Endothelial cell of umbilical vein (primary cell): ENCODE measurements at regions not wholly inside any gene's neighbourhood (a gene's known extent, or its start where the extent isn't known, plus 50 kb on each side); places are given as distances from the start of the nearest gene placed in this dataset.

Experiments
- BruUV-seq: library from RNA; stranded (reverse); fragments of 400-500 nt; replicated peaks from 2 replicates; lab custom pipeline; 2021; lab: Mats Ljungman, UMichigan
- CTCF ChIA-PET: fragments of 300-600, 350-600 bp; sonication (Branson Sonifier 250); formaldehyde crosslinking; loops from one replicate; lab custom pipeline; 2021; ENCODE audit warnings: antibody characterized with exemption, inconsistent platforms; lab: Charles Lee
- POLR2A ChIA-PET: fragments of 300-600, 350-600 bp; sonication (Branson Sonifier 250); formaldehyde crosslinking; loops from one replicate; lab custom pipeline; 2021; ENCODE audit warnings: antibody characterized with exemption, inconsistent platforms; lab: Charles Lee
- DNase-seq: peaks from one replicate; pipeline ENCODE4 v3.0.0-alpha.2; 2011; ENCODE audit warnings: low read depth, low spot score
- FAIRE-seq: peaks from 2 replicates; lab custom pipeline; 2011; peaks lifted over from hg19 to GRCh38; lab: Jason Lieb, UNC
- H2AFZ ChIP-seq: 2 replicates; pipeline ENCODE4 v1.6.0; 2012; ENCODE audit warnings: low read depth, low read length, control low read depth, inconsistent platforms
- H3K27ac ChIP-seq: 2 replicates; pipeline ENCODE4 v1.5.1; 2011; ENCODE audit warnings: low read depth, mild to moderate bottlenecking, control low read depth, low read length, moderate library complexity; ENCODE audit not compliant: insufficient read depth
- H3K27me3 ChIP-seq, 2 experiments: 2 replicates each; pipeline versions ENCODE4 v1.6.0 to v1.6.1; 2011; ENCODE audit warnings: low read length in 2 of 2, mixed read lengths in 1 of 2; ENCODE audit not compliant: control insufficient read depth in 2 of 2, insufficient read depth in 2 of 2
- H3K36me3 ChIP-seq, 2 experiments: 2 replicates in 1 of 2; 3 replicates in 1 of 2; pipeline ENCODE4 v1.5.1; 2011; ENCODE audit warnings: low read length in 2 of 2, mild to moderate bottlenecking in 1 of 2, moderate library complexity in 1 of 2; ENCODE audit not compliant: control insufficient read depth in 2 of 2, insufficient read depth in 2 of 2; ENCODE audit errors: extremely low read depth in 1 of 2
- H3K4me1 ChIP-seq: 3 replicates; pipeline ENCODE4 v1.5.1; 2011; ENCODE audit warnings: mild to moderate bottlenecking, low read length; ENCODE audit not compliant: control insufficient read depth, insufficient read depth; ENCODE audit errors: extremely low read depth
- H3K4me2 ChIP-seq: 2 replicates; pipeline ENCODE4 v1.6.1; 2011; ENCODE audit warnings: low read length, control low read depth, mixed read lengths; ENCODE audit not compliant: insufficient read depth
- H3K4me3 ChIP-seq, 3 experiments: fragments of 200-600 bp in 1 of 3; sonication (generic), shearing (Covaris generic) in 1 of 3; replicated peaks in 1 of 3; 2 replicates each; pipeline ENCODE4 v1.5.1; 2011 to 2016; ENCODE audit warnings: control low read depth in 3 of 3, low read length in 3 of 3, mild to moderate bottlenecking in 2 of 3, inconsistent platforms in 1 of 3, low read depth in 1 of 3, moderate library complexity in 1 of 3; ENCODE audit not compliant: insufficient read depth in 1 of 3
- H3K79me2 ChIP-seq: 2 replicates; pipeline ENCODE4 v1.6.0; 2012; ENCODE audit warnings: low read length, inconsistent platforms; ENCODE audit not compliant: control insufficient read depth, insufficient read depth
- H3K9ac ChIP-seq: replicated peaks from 2 replicates; pipeline ENCODE3; 2011; ENCODE audit warnings: low read length, control low read depth; ENCODE audit not compliant: insufficient read depth; ENCODE audit errors: extremely low read depth
- H3K9me1 ChIP-seq: replicated peaks from 3 replicates; pipeline ENCODE4 v1.6.0; 2011; ENCODE audit warnings: mild to moderate bottlenecking, low read length; ENCODE audit not compliant: control insufficient read depth, insufficient read depth; ENCODE audit errors: extremely low read depth
- H3K9me3 ChIP-seq: replicated peaks from 2 replicates; pipeline ENCODE4 v1.5.1; 2012; ENCODE audit warnings: low read length, inconsistent platforms; ENCODE audit not compliant: control insufficient read depth, insufficient read depth
- H4K20me1 ChIP-seq: replicated peaks from 2 replicates; pipeline ENCODE3; 2011; ENCODE audit warnings: mild to moderate bottlenecking, low read length; ENCODE audit not compliant: control insufficient read depth, insufficient read depth; ENCODE audit errors: extremely low read depth
- EZH2 ChIP-seq: IDR thresholded peaks from 2 replicates; pipeline ENCODE4 v1.6.1; 2012; ENCODE audit warnings: borderline replicate concordance, low read depth, mild to moderate bottlenecking, moderate library complexity, low read length, inconsistent platforms; ENCODE audit not compliant: severe bottlenecking
- FOS ChIP-seq: IDR thresholded peaks from 2 replicates; pipeline ENCODE4 v1.6.1; 2011; ENCODE audit warnings: mild to moderate bottlenecking, low read length, moderate library complexity, borderline replicate concordance; ENCODE audit not compliant: insufficient read depth
- GATA2 ChIP-seq: IDR thresholded peaks from 2 replicates; pipeline ENCODE4 v1.7.0; 2011; ENCODE audit warnings: low read depth, mild to moderate bottlenecking, moderate library complexity, mixed read lengths, low read length; ENCODE audit not compliant: insufficient read length, insufficient read depth
- JUN ChIP-seq: IDR thresholded peaks from 2 replicates; pipeline ENCODE4 v1.6.1; 2011; ENCODE audit warnings: borderline replicate concordance, low read depth; ENCODE audit not compliant: insufficient read length, insufficient read depth
- MAX ChIP-seq: IDR thresholded peaks from 2 replicates; pipeline ENCODE4 v1.6.1; 2011; ENCODE audit not compliant: insufficient read depth, insufficient read length
- MYC ChIP-seq: IDR thresholded peaks from one replicate; pipeline ENCODE4 v1.6.1; 2011; ENCODE audit warnings: mild to moderate bottlenecking, low read depth, low read length
- POLR2A ChIP-seq: IDR thresholded peaks from 2 replicates; pipeline ENCODE4 v1.6.1; 2012; ENCODE audit warnings: low read depth, mild to moderate bottlenecking, control low read depth, low read length
- POLR2AphosphoS5 ChIP-seq: IDR thresholded peaks from 2 replicates; pipeline ENCODE4 v1.6.1; 2012; ENCODE audit warnings: low read depth, mild to moderate bottlenecking, control low read depth, low read length, moderate library complexity; ENCODE audit not compliant: insufficient read depth
- dilution Hi-C: fragments of 300-500 bp; cut with MboI; formaldehyde crosslinking; loops from one replicate; pipeline ENCODE4 v1.15.0; 2019; ENCODE audit warnings: low sequenced_read_pairs; ENCODE audit not compliant: extremely low pct_ligation_motif_present
- intact Hi-C: fragments of 100-400 bp; cut with micrococcal nuclease; formaldehyde crosslinking; loops from one replicate; pipeline ENCODE4 v1.10.0; 2022
- TF ChIP-seq, protein P1 (sequence below), 2 donors: IDR thresholded peaks; 1 replicate in 1 of 2; 2 replicates in 1 of 2; pipeline ENCODE4 v1.5.1; 2011; ENCODE audit warnings: low read length in 2 of 2, mild to moderate bottlenecking in 2 of 2, moderate library complexity in 2 of 2, control low read depth in 1 of 2, inconsistent platforms in 1 of 2, low read depth in 1 of 2; ENCODE audit not compliant: insufficient read depth in 1 of 2; ENCODE audit errors: extremely low read depth in 1 of 2

- Histone ChIP-seq H3K79me2 (no peaks in the 10 kb centered on the region), H3K9me1 (no peaks in the 10 kb centered on the region), H3K9ac (no peak overlapping the region), H3K4me3 (no peak overlapping the region), H3K27ac (no peak overlapping the region), H3K4me1 (no peaks in the 10 kb centered on the region), H3K9me3 (no peaks in the 10 kb centered on the region), H3K36me3 (no peaks in the 10 kb centered on the region), H3K27me3 (peaks cover 0 to 2% of the 10 kb centered on the region in 2 experiments), H2AFZ (no peak overlapping the region), H3K4me2 (no peak overlapping the region), H4K20me1 (no peaks in the 10 kb centered on the region)
- dilution Hi-C loops (no loop called here), intact Hi-C loops (no loop called here)
- ChIA-PET POLR2A (no interaction called here), CTCF (no interaction called here)
- no peak for TF ChIP-seq POLR2A
- BruUV-seq = no TSS peak
- DNase-seq (no peak), FAIRE-seq (no peak)
Measured at GRCh38 chr6:145086197-145086596, 649.1 kb downstream of the EPM2A start.

DNA sequence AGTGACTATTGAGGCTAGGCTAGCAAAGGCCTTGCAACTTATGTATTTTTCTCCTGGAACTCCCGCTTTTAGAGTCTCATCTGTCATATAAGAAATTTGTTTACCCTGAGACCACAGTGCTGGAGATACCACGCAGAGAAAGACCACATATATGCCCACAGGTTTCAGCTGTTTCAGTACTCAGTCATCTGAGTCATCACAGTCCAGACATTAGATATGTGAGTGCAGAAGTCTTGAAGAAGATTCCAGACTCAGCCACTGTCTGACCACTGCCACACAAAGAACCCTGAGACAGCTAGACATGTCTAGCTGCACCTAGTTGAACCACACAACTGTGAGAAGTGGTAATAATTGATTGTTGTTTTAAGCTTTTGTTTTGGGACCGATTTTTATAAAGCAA is 648.3 kb downstream of the EPM2A start:
- no peak overlapping the region for H3K4me2 ChIP-seq
- FAIRE-seq = no peak
- H4K20me1 ChIP-seq = no peaks in the 10 kb centered on the region
- H3K4me3 ChIP-seq = no peak overlapping the region
- H3K27me3 ChIP-seq = peaks cover 0 to 2% of the 10 kb centered on the region in 2 experiments
- no peak overlapping the region for H3K9ac ChIP-seq
- H3K9me1 ChIP-seq = no peaks in the 10 kb centered on the region
- BruUV-seq = no TSS peak
- no peaks in the 10 kb centered on the region for H3K4me1 ChIP-seq
- TF ChIP-seq, protein P1, sequence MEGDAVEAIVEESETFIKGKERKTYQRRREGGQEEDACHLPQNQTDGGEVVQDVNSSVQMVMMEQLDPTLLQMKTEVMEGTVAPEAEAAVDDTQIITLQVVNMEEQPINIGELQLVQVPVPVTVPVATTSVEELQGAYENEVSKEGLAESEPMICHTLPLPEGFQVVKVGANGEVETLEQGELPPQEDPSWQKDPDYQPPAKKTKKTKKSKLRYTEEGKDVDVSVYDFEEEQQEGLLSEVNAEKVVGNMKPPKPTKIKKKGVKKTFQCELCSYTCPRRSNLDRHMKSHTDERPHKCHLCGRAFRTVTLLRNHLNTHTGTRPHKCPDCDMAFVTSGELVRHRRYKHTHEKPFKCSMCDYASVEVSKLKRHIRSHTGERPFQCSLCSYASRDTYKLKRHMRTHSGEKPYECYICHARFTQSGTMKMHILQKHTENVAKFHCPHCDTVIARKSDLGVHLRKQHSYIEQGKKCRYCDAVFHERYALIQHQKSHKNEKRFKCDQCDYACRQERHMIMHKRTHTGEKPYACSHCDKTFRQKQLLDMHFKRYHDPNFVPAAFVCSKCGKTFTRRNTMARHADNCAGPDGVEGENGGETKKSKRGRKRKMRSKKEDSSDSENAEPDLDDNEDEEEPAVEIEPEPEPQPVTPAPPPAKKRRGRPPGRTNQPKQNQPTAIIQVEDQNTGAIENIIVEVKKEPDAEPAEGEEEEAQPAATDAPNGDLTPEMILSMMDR (IDR thresholded peaks at IDR 0.05; ENCODE audit: extremely low read depth in 1 of 2, insufficient read depth in 1 of 2, low read depth in 1 of 2, low read length in 2 of 2) = no peak
- TF ChIP-seq EZH2 (no peak), POLR2A (no peak), MAX (no peak), GATA2 (no peak), FOS (no peak), POLR2AphosphoS5 (no peak), JUN (no peak), MYC (no peak)
- intact Hi-C loops = no loop called here
- POLR2A ChIA-PET = no interaction called here
- dilution Hi-C loops = no loop called here
- CTCF ChIA-PET = interaction anchor here (1.3 to 1.7 kb wide), 3 partner anchors 9 to 117 kb away, joined by 3 to 7 read pairs (median 3); no protein-coding TSS in a partner anchor
- no peaks in the 10 kb centered on the region for H3K79me2 ChIP-seq
- H3K9me3 ChIP-seq = no peaks in the 10 kb centered on the region
- no peaks in the 10 kb centered on the region for H3K36me3 ChIP-seq
- no peak overlapping the region for H3K27ac ChIP-seq
- DNase-seq = no peak
- no peak overlapping the region for H2AFZ ChIP-seq
